Liver (tissue), 8 donors: ENCODE measurements at regions not wholly inside any gene's neighbourhood (a gene's known extent, or its start where the extent isn't known, plus 50 kb on each side); places are given as distances from the start of the nearest gene placed in this dataset.

ENCODE experiments used
- DNase-seq: peaks from one replicate; pipeline ENCODE4 v3.0.0-alpha.2; 2017; ENCODE audit warnings: low spot score
- H3K27ac ChIP-seq, 2 donors: one replicate each; pipeline ENCODE4 v1.7.0; 2013; ENCODE audit warnings: inconsistent platforms in 2 of 2, low read length in 2 of 2, control low read depth in 1 of 2, low read depth in 1 of 2, mild to moderate bottlenecking in 1 of 2
- H3K27me3 ChIP-seq, 4 donors: one replicate each; pipeline versions ENCODE4 v1.6.1 to v1.7.0; 2013; ENCODE audit warnings: low read length in 3 of 4, inconsistent platforms in 1 of 4, mild to moderate bottlenecking in 1 of 4, moderate library complexity in 1 of 4; ENCODE audit not compliant: control insufficient read depth in 4 of 4, insufficient read depth in 4 of 4
- H3K36me3 ChIP-seq, 4 donors: one replicate each; pipeline versions ENCODE4 v1.6.1 to v1.7.0; 2013; ENCODE audit warnings: low read length in 3 of 4, mild to moderate bottlenecking in 3 of 4, low read depth in 1 of 4, moderate library complexity in 1 of 4; ENCODE audit not compliant: control insufficient read depth in 4 of 4, insufficient read depth in 3 of 4
- H3K4me1 ChIP-seq, 4 donors: one replicate each; pipeline versions ENCODE4 v1.6.1 to v1.7.0; 2013; ENCODE audit warnings: low read length in 3 of 4, mild to moderate bottlenecking in 3 of 4, moderate library complexity in 1 of 4; ENCODE audit not compliant: control insufficient read depth in 4 of 4, insufficient read depth in 4 of 4
- H3K4me3 ChIP-seq, 3 donors: one replicate each; pipeline versions ENCODE4 v1.6.1 to v1.7.0; 2013; ENCODE audit warnings: low read length in 3 of 3, control low read depth in 1 of 3, low read depth in 1 of 3, mild to moderate bottlenecking in 1 of 3
- H3K9ac ChIP-seq, 2 donors: one replicate each; pipeline ENCODE4 v1.7.0; 2013; ENCODE audit warnings: low read length in 2 of 2, mild to moderate bottlenecking in 2 of 2, moderate library complexity in 2 of 2, control low read depth in 1 of 2, low read depth in 1 of 2
- H3K9me3 ChIP-seq, 4 donors: one replicate each; pipeline versions ENCODE4 v1.6.1 to v1.7.0; 2013; ENCODE audit warnings: low read length in 3 of 4; ENCODE audit not compliant: control insufficient read depth in 4 of 4
- CTCF ChIP-seq: fragments of 150-350 bp; IDR thresholded peaks from 2 replicates; pipeline ENCODE4 v1.5.1; 2017; ENCODE audit warnings: improper control_type of control experiment, low read depth, low read length; ENCODE audit not compliant: missing input control
- EGR1 ChIP-seq, 2 donors: IDR thresholded peaks; 2 replicates each; pipeline ENCODE4 v1.6.1; 2016 to 2018; ENCODE audit warnings: antibody characterized with exemption in 2 of 2, low read depth in 2 of 2
- FOXA1 ChIP-seq: IDR thresholded peaks from 2 replicates; pipeline ENCODE4 v1.6.1; 2016; ENCODE audit warnings: antibody characterized with exemption
- FOXA2 ChIP-seq: IDR thresholded peaks from 2 replicates; pipeline ENCODE4 v1.6.1; 2016; ENCODE audit warnings: antibody characterized with exemption
- GABPA ChIP-seq, 2 donors: IDR thresholded peaks in 1 of 2; conservative IDR thresholded peaks in 1 of 2; 2 replicates each; pipeline ENCODE4 v1.6.1; 2016; ENCODE audit warnings: antibody characterized with exemption in 2 of 2, mild to moderate bottlenecking in 1 of 2, moderate library complexity in 1 of 2
- HNF4A ChIP-seq, 2 donors: conservative IDR thresholded peaks; 2 replicates each; pipeline ENCODE4 v1.6.1; 2016; ENCODE audit warnings: antibody characterized with exemption in 2 of 2, mild to moderate bottlenecking in 2 of 2
- HNF4G ChIP-seq: IDR thresholded peaks from 2 replicates; pipeline ENCODE4 v1.6.1; 2016; ENCODE audit warnings: antibody characterized with exemption
- JUND ChIP-seq, 2 donors: IDR thresholded peaks; 2 replicates each; pipeline ENCODE4 v1.6.1; 2016; ENCODE audit warnings: antibody characterized with exemption in 2 of 2
- NR2F2 ChIP-seq: IDR thresholded peaks from 2 replicates; pipeline ENCODE4 v1.6.1; 2016; ENCODE audit warnings: antibody characterized with exemption
- RAD21 ChIP-seq, 2 donors: IDR thresholded peaks; 2 replicates each; pipeline ENCODE4 v1.6.1; 2016; ENCODE audit warnings: antibody characterized with exemption in 2 of 2, mild to moderate bottlenecking in 2 of 2
- REST ChIP-seq: IDR thresholded peaks from 2 replicates; pipeline ENCODE4 v1.6.1; 2016; ENCODE audit warnings: antibody characterized with exemption, mild to moderate bottlenecking
- RXRA ChIP-seq, 2 donors: IDR thresholded peaks; 2 replicates each; pipeline ENCODE4 v1.6.1; 2017 to 2018; ENCODE audit warnings: antibody characterized with exemption in 2 of 2, mild to moderate bottlenecking in 1 of 2
- SP1 ChIP-seq: IDR thresholded peaks from 2 replicates; pipeline ENCODE4 v1.6.1; 2018; ENCODE audit warnings: antibody characterized with exemption, mild to moderate bottlenecking
- TAF1 ChIP-seq: conservative IDR thresholded peaks from 2 replicates; pipeline ENCODE4 v1.6.1; 2016; ENCODE audit warnings: antibody characterized with exemption, mild to moderate bottlenecking
- YY1 ChIP-seq: IDR thresholded peaks from 2 replicates; pipeline ENCODE4 v1.6.1; 2016; ENCODE audit warnings: antibody characterized with exemption, mild to moderate bottlenecking
- WGBS: extraction: QIAGEN DNeasy Blood & Tissue Kit; methylation state at CpG from one replicate; pipeline ENCODE4 v1.1.7; 2013; 5-methylcytosine and 5-hydroxymethylcytosine counted together
- TF ChIP-seq, protein P1 (sequence below): IDR thresholded peaks from 2 replicates; pipeline ENCODE4 v1.6.1; 2016; ENCODE audit warnings: antibody characterized with exemption
- TF ChIP-seq, protein P2 (sequence below): IDR thresholded peaks from 2 replicates; pipeline ENCODE4 v1.6.1; 2016; ENCODE audit warnings: antibody characterized with exemption
- donor health status: healthy.
- donor health status: healthy.
- donor health status: healthy.
- donor health status: healthy.
- donor health status: healthy.

DNA sequence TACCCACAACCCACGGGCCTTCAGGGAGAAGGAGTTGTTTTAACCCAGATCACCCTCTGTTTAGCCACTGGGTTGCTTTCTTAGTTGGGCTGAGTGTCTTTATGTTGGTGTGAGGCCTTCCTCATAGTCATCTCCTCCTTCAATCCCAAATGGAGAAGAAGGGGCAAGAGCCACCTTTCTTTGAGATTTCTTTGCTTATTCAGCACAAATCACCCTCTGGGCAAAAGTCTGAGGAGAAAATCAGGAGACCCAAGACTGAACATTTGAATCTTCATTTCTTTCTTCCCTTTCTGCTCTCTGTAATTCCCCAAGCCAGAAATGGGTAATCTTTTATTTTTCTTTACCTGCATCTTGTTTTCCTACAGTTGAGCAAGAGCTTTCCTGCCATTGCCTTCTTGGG is 329.0 kb downstream of the TLE4 start:
- 40% methylated on average over 1 of the region's 1 CpG for WGBS

More for the DNA sequence above, 329.0 kb downstream of the TLE4 start:
- no peaks in the 10 kb centered on the region for H3K4me1 ChIP-seq
- H3K36me3 ChIP-seq = no peaks in the 10 kb centered on the region
- no peak overlapping the region for H3K27ac ChIP-seq
- TF ChIP-seq JUND (IDR thresholded peaks at IDR 0.05) (no peak), CTCF (no peak), EGR1 (IDR thresholded peaks at IDR 0.05; ENCODE audit: low read depth in 2 of 2) (no peak), FOXA2 (no peak), YY1 (no peak), FOXA1 (no peak), REST (no peak), NR2F2 (no peak), SP1 (no peak), HNF4A (conservative IDR thresholded peaks at IDR 0.05) (no peak), TAF1 (no peak), HNF4G (no peak), RXRA (IDR thresholded peaks at IDR 0.05) (no peak), RAD21 (IDR thresholded peaks at IDR 0.05) (no peak), GABPA (IDR thresholded peaks at IDR 0.05 in 1 of 2, conservative IDR thresholded peaks at IDR 0.05 in 1 of 2) (no peak)
- TF ChIP-seq, protein P1, sequence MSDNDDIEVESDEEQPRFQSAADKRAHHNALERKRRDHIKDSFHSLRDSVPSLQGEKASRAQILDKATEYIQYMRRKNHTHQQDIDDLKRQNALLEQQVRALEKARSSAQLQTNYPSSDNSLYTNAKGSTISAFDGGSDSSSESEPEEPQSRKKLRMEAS = no peak
- TF ChIP-seq, protein P2, sequence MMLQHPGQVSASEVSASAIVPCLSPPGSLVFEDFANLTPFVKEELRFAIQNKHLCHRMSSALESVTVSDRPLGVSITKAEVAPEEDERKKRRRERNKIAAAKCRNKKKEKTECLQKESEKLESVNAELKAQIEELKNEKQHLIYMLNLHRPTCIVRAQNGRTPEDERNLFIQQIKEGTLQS = no peak
- no peaks in the 10 kb centered on the region for H3K27me3 ChIP-seq
- H3K4me3 ChIP-seq = no peak overlapping the region
- no peak for DNase-seq
- H3K9ac ChIP-seq = no peak overlapping the region
- no peaks in the 10 kb centered on the region for H3K9me3 ChIP-seq
